GM12878 (cell line): ENCODE measurements at regions not wholly inside any gene's neighbourhood (a gene's known extent, or its start where the extent isn't known, plus 50 kb on each side); places are given as distances from the start of the nearest gene placed in this dataset.

Experiments
- CREM ChIP-seq: IDR thresholded peaks from 2 replicates; pipeline ENCODE4 v1.6.1; 2014; ENCODE audit warnings: antibody characterized with exemption, low read depth
- CTCF ChIP-seq, 3 experiments: IDR thresholded peaks in 2 of 3; conservative IDR thresholded peaks in 1 of 3; 2 replicates each; pipeline ENCODE4 v1.5.1; 2011; ENCODE audit warnings: low read depth in 3 of 3, low read length in 3 of 3, mild to moderate bottlenecking in 3 of 3, control low read depth in 2 of 3, moderate library complexity in 2 of 3, inconsistent platforms in 1 of 3, mixed read lengths in 1 of 3; ENCODE audit not compliant: control insufficient read depth in 2 of 3, insufficient read depth in 1 of 3; ENCODE audit errors: extremely low read depth in 1 of 3
- HDAC2 ChIP-seq: fragments of 200-600 bp; sonication (generic); IDR thresholded peaks from 2 replicates; pipeline ENCODE4 v1.6.1; 2017
- NKRF ChIP-seq: fragments of 450-650 bp; conservative IDR thresholded peaks from 2 replicates; pipeline ENCODE4 v1.6.1; 2017; ENCODE audit warnings: mild to moderate bottlenecking, moderate library complexity
- RFX5 ChIP-seq: IDR thresholded peaks from 2 replicates; pipeline ENCODE4 v1.6.1; 2011; ENCODE audit warnings: low read depth, low read length, improper control_type of control experiment
- SMC3 ChIP-seq: IDR thresholded peaks from 2 replicates; pipeline ENCODE4 v1.6.1; 2011; ENCODE audit warnings: low read length, improper control_type of control experiment, borderline replicate concordance

- TF ChIP-seq CTCF (IDR thresholded peaks at IDR 0.05 in 2 of 3, conservative IDR thresholded peaks at IDR 0.05 in 1 of 3; ENCODE audit: control insufficient read depth in 2 of 3, extremely low read depth in 1 of 3, insufficient read depth in 1 of 3, low read depth in 3 of 3, low read length in 3 of 3), result no peak
- TF ChIP-seq NKRF, result no peak
- no peak for TF ChIP-seq SMC3
- TF ChIP-seq HDAC2, result no peak
- no peak for TF ChIP-seq CREM
- no peak for TF ChIP-seq RFX5
Observed at GRCh38 chr11:122294041-122294440, 178.0 kb upstream of the BLID start.
